Neural crest cell (in vitro differentiated cells): ENCODE measurements at regions not wholly inside any gene's neighbourhood (a gene's known extent, or its start where the extent isn't known, plus 50 kb on each side); places are given as distances from the start of the nearest gene placed in this dataset.
A peak's percentile ranks its signal among the peaks of the same experiment; 100 is the strongest.

Experiments
- DNase-seq: peaks from one replicate; pipeline ENCODE4 v3.0.0; 2021; ENCODE audit warnings: low read depth, mixed read lengths, low spot score
- H3K27ac Mint-ChIP-seq: one replicate; pipeline ENCODE4 v1.8.0; 2021; ENCODE audit warnings: mild to moderate bottlenecking, mixed read lengths; ENCODE audit not compliant: unreplicated experiment
- H3K27me3 Mint-ChIP-seq: 2 replicates; pipeline ENCODE4 v1.8.0; 2021; ENCODE audit warnings: low read depth, mild to moderate bottlenecking, mixed read lengths
- H3K36me3 Mint-ChIP-seq: 2 replicates; pipeline ENCODE4 v1.8.0; 2021; ENCODE audit warnings: low read depth, mild to moderate bottlenecking, mixed read lengths
- H3K4me1 Mint-ChIP-seq: 2 replicates; pipeline ENCODE4 v1.8.0; 2021; ENCODE audit warnings: mixed read lengths
- H3K4me3 Mint-ChIP-seq: one replicate; pipeline ENCODE4 v1.8.0; 2021; ENCODE audit warnings: mild to moderate bottlenecking, mixed read lengths
- H3K9me3 Mint-ChIP-seq: 2 replicates; pipeline ENCODE4 v1.8.0; 2021; ENCODE audit warnings: mixed read lengths
- CTCF ChIP-seq: fragments of 200-600 bp; sonication (generic); conservative IDR thresholded peaks from 2 replicates; pipeline ENCODE4 v1.5.0; 2021; ENCODE audit warnings: antibody characterized with exemption, mild to moderate bottlenecking

- peaks cover 3% of the 10 kb centered on the region for H3K9me3 Mint-ChIP-seq
- H3K4me1 Mint-ChIP-seq, result peaks cover 6% of the 10 kb centered on the region
- no peak overlapping the region for H3K4me3 Mint-ChIP-seq
- no peak for DNase-seq
- H3K27ac Mint-ChIP-seq, result no peak overlapping the region
- no peaks in the 10 kb centered on the region for H3K36me3 Mint-ChIP-seq
- H3K27me3 Mint-ChIP-seq, result no peaks in the 10 kb centered on the region
- TF ChIP-seq CTCF, result no peak
These were observed 107.5 kb upstream of the ARHGEF26 start for GRCh38 chr3:154013736-154014135.

GRCh38 chr3:154015307-154015706, 105.9 kb upstream of the ARHGEF26 start:
- no peak for TF ChIP-seq CTCF
- H3K27ac Mint-ChIP-seq, result no peak overlapping the region
- no peak overlapping the region for H3K4me3 Mint-ChIP-seq
- no peak for DNase-seq
- H3K36me3 Mint-ChIP-seq, result no peaks in the 10 kb centered on the region
- no peaks in the 10 kb centered on the region for H3K27me3 Mint-ChIP-seq
- H3K4me1 Mint-ChIP-seq, result peaks cover 6% of the 10 kb centered on the region
- H3K9me3 Mint-ChIP-seq, result peaks cover 3% of the 10 kb centered on the region

GRCh38 chr3:154018100-154018696, 103.0 kb upstream of the ARHGEF26 start:
- peaks cover 16% of the 10 kb centered on the region for H3K4me1 Mint-ChIP-seq
- DNase-seq, result peak; percentile 59
- peak; percentile 69 for TF ChIP-seq CTCF
- H3K9me3 Mint-ChIP-seq, result peaks cover 3% of the 10 kb centered on the region
- H3K36me3 Mint-ChIP-seq, result no peaks in the 10 kb centered on the region
- H3K4me3 Mint-ChIP-seq, result no peak overlapping the region
- H3K27me3 Mint-ChIP-seq, result no peaks in the 10 kb centered on the region
- H3K27ac Mint-ChIP-seq, result no peak overlapping the region

- no peaks in the 10 kb centered on the region for H3K27me3 Mint-ChIP-seq
- peaks cover 13% of the 10 kb centered on the region for H3K4me1 Mint-ChIP-seq
- DNase-seq, result no peak
- H3K4me3 Mint-ChIP-seq, result no peak overlapping the region
- TF ChIP-seq CTCF, result no peak
- peaks cover 3% of the 10 kb centered on the region for H3K9me3 Mint-ChIP-seq
- no peaks in the 10 kb centered on the region for H3K36me3 Mint-ChIP-seq
- H3K27ac Mint-ChIP-seq, result no peak overlapping the region
These were observed 98.6 kb upstream of the ARHGEF26 start for GRCh38 chr3:154022606-154023005.

GRCh38 chr3:154023148-154023547, 98.0 kb upstream of the ARHGEF26 start:
- Mint-ChIP-seq H3K27ac (peak overlapping the region; percentile 24), H3K27me3 (no peaks in the 10 kb centered on the region), H3K9me3 (peaks cover under 1% of the 10 kb centered on the region), H3K36me3 (no peaks in the 10 kb centered on the region), H3K4me1 (peaks cover 13% of the 10 kb centered on the region), H3K4me3 (no peak overlapping the region)
- TF ChIP-seq CTCF, result no peak
- DNase-seq, result no peak
